Transverse colon (tissue), 4 donors: ENCODE measurements at regions not wholly inside any gene's neighbourhood (a gene's known extent, or its start where the extent isn't known, plus 50 kb on each side); places are given as distances from the start of the nearest gene placed in this dataset.

Source experiments
- CTCF ChIP-seq, 5 experiments: fragments of 200-600 bp in 3 of 5; fragments of 450-650 bp in 2 of 5; sonication (generic) in 3 of 5; IDR thresholded peaks; 1 replicate in 2 of 5; 2 replicates in 3 of 5; pipeline ENCODE4 v1.5.1; 2016 to 2017; ENCODE audit warnings: antibody characterized with exemption in 5 of 5, inconsistent platforms in 3 of 5, mild to moderate bottlenecking in 2 of 5, moderate library complexity in 1 of 5
- EP300 ChIP-seq: sonication (generic); formaldehyde crosslinking; IDR thresholded peaks from one replicate; pipeline ENCODE4 v1.6.1; 2017; ENCODE audit warnings: antibody characterized with exemption, low read depth
- POLR2A ChIP-seq: fragments of 450-650 bp; IDR thresholded peaks from one replicate; pipeline ENCODE4 v1.6.1; 2016; ENCODE audit warnings: antibody characterized with exemption, mild to moderate bottlenecking, moderate library complexity
- POLR2AphosphoS5 ChIP-seq, 3 donors: sonication (generic); formaldehyde crosslinking; IDR thresholded peaks; one replicate each; pipeline ENCODE4 v1.6.1; 2016; ENCODE audit warnings: antibody characterized with exemption in 3 of 3

GRCh38 chr20:6302041-6302440 lies 179.2 kb upstream of the FERMT1 start:
- TF ChIP-seq POLR2A (no peak), CTCF (IDR thresholded peaks at IDR 0.05) (no peak), POLR2AphosphoS5 (IDR thresholded peaks at IDR 0.05) (no peak), EP300 (no peak)
